Uterus (tissue), 3 donors: ENCODE measurements at regions not wholly inside any gene's neighbourhood (a gene's known extent, or its start where the extent isn't known, plus 50 kb on each side); places are given as distances from the start of the nearest gene placed in this dataset.
"Not testable (repeated sequence)": the region's sequence is repeated elsewhere in the genome, so short reads cannot be mapped to it uniquely, and the experiment has no call there.

Experiments used
- DNase-seq, 2 donors: peaks; one replicate each; pipeline ENCODE4 v3.0.0-alpha.2; 2019 to 2020
- H3K27ac ChIP-seq, 2 donors: fragments of 200-600 bp; sonication (generic); 1 replicate in 1 of 2; 2 replicates in 1 of 2; pipeline ENCODE4 v1.5.1; 2016 to 2018
- H3K27me3 ChIP-seq, 2 donors: fragments of 200-600 bp; sonication (generic); one replicate each; pipeline ENCODE4 v1.5.1; 2018 to 2019; ENCODE audit warnings: control low read depth in 1 of 2
- H3K36me3 ChIP-seq, 2 donors: fragments of 200-600 bp; sonication (generic); one replicate each; pipeline ENCODE4 v1.5.1; 2019; ENCODE audit warnings: control low read depth in 1 of 2
- H3K4me1 ChIP-seq, 2 donors: fragments of 200-600 bp; sonication (generic); one replicate each; pipeline ENCODE4 v1.5.1; 2018 to 2019; ENCODE audit warnings: control low read depth in 1 of 2
- H3K4me3 ChIP-seq, 2 donors: fragments of 200-600 bp; sonication (generic); 1 replicate in 1 of 2; 2 replicates in 1 of 2; pipeline ENCODE4 v1.5.1; 2018 to 2019; ENCODE audit warnings: mild to moderate bottlenecking in 1 of 2
- H3K9me3 ChIP-seq, 2 donors: fragments of 200-600 bp; sonication (generic); one replicate each; pipeline ENCODE4 v1.5.1; 2019; ENCODE audit warnings: control low read depth in 1 of 2
- CTCF ChIP-seq, 4 experiments: fragments of 200-600 bp in 2 of 4; fragments of 450-650 bp in 2 of 4; sonication (generic) in 2 of 4; IDR thresholded peaks; one replicate each; pipeline ENCODE4 v1.5.1; 2016 to 2019; ENCODE audit warnings: antibody characterized with exemption in 4 of 4, mild to moderate bottlenecking in 2 of 4, moderate library complexity in 1 of 4
- POLR2A ChIP-seq, 2 donors: fragments of 450-650 bp; IDR thresholded peaks; one replicate each; pipeline ENCODE4 v1.6.1; 2016; ENCODE audit warnings: antibody characterized with exemption in 2 of 2, mild to moderate bottlenecking in 1 of 2, moderate library complexity in 1 of 2
- intact Hi-C: fragments of 100-400 bp; cut with DNase I; formaldehyde crosslinking; loops from one replicate; pipeline ENCODE4 v1.15.1; 2023; ENCODE audit warnings: low total_unique reads
- donor health status: DM: yes; HTN: yes; CAD: no.

- TF ChIP-seq POLR2A (IDR thresholded peaks at IDR 0.05) (no peak), CTCF (IDR thresholded peaks at IDR 0.05) (no peak)
- DNase-seq = peak; percentile 21 to 25
- intact Hi-C loops = no loop called here
Observed at GRCh38 chr1:219550201-219550600, 62.7 kb downstream of the ZC3H11B start.

GRCh38 chr1:219549215-219549614 lies 63.7 kb downstream of the ZC3H11B start:
- H3K27ac ChIP-seq = peak overlapping the region in 1 of 2 donors; percentile 63
- H3K36me3 ChIP-seq = no peaks in the 10 kb centered on the region
- no peak overlapping the region for H3K4me3 ChIP-seq
- H3K4me1 ChIP-seq = no peaks in the 10 kb centered on the region
- intact Hi-C loops = no loop called here
- no peak for TF ChIP-seq CTCF (IDR thresholded peaks at IDR 0.05)
- TF ChIP-seq POLR2A (IDR thresholded peaks at IDR 0.05) = no peak
- no peaks in the 10 kb centered on the region for H3K27me3 ChIP-seq
- DNase-seq = no peak
- H3K9me3 ChIP-seq = no peaks in the 10 kb centered on the region

More at GRCh38 chr1:219550201-219550600, 62.7 kb downstream of the ZC3H11B start:
- Histone ChIP-seq H3K27me3 (no peaks in the 10 kb centered on the region), H3K27ac (peak overlapping the region; percentile 47 to 63), H3K9me3 (no peaks in the 10 kb centered on the region), H3K4me3 (no peak overlapping the region), H3K36me3 (no peaks in the 10 kb centered on the region), H3K4me1 (no peaks in the 10 kb centered on the region)

- Histone ChIP-seq H3K36me3 (no peaks in the 10 kb centered on the region), H3K27me3 (no peaks in the 10 kb centered on the region), H3K9me3 (no peaks in the 10 kb centered on the region), H3K27ac (no peak overlapping the region), H3K4me3 (no peak overlapping the region), H3K4me1 (no peaks in the 10 kb centered on the region)
- intact Hi-C loops = no loop called here
- no peak for TF ChIP-seq CTCF (IDR thresholded peaks at IDR 0.05)
- no peak for TF ChIP-seq POLR2A (IDR thresholded peaks at IDR 0.05)
- DNase-seq = no peak
Observed at GRCh38 chr1:219548386-219548785, 64.5 kb downstream of the ZC3H11B start.

GRCh38 chr1:219545756-219546155 lies 67.1 kb downstream of the ZC3H11B start:
- H3K27ac ChIP-seq, intact Hi-C loops, H3K27me3 ChIP-seq, H3K4me1 ChIP-seq, H3K4me3 ChIP-seq, H3K36me3 ChIP-seq, DNase-seq, H3K9me3 ChIP-seq: not testable (repeated sequence)

GRCh38 chr1:219544163-219544846 lies 68.6 kb downstream of the ZC3H11B start:
- H3K27me3 ChIP-seq = no peaks in the 10 kb centered on the region
- no peaks in the 10 kb centered on the region for H3K4me1 ChIP-seq
- H3K27ac ChIP-seq = no peak overlapping the region
- H3K36me3 ChIP-seq = no peaks in the 10 kb centered on the region
- DNase-seq = no peak
- no peaks in the 10 kb centered on the region for H3K9me3 ChIP-seq
- intact Hi-C loops = no loop called here
- H3K4me3 ChIP-seq = no peak overlapping the region
- peak in 1 of 4 experiments; percentile 11 for TF ChIP-seq CTCF (IDR thresholded peaks at IDR 0.05)
- no peak for TF ChIP-seq POLR2A (IDR thresholded peaks at IDR 0.05)
